ENCODE measurements at regions not wholly inside any gene's neighbourhood (a gene's known extent, or its start where the extent isn't known, plus 50 kb on each side); places are given as distances from the start of the nearest gene placed in this dataset.

- TF ChIP-seq SP1 (IDR thresholded peaks at IDR 0.05) (no peak), SUZ12 (IDR thresholded peaks at IDR 0.05) (no peak), FOXK2 (IDR thresholded peaks at IDR 0.05) (no peak), BHLHE40 (IDR thresholded peaks at IDR 0.05; ENCODE audit: borderline replicate concordance) (no peak), ARNT (IDR thresholded peaks at IDR 0.05) (no peak), ELF4 (IDR thresholded peaks at IDR 0.05) (no peak), PKNOX1 (IDR thresholded peaks at IDR 0.05) (no peak), FOXM1 (IDR thresholded peaks at IDR 0.05; ENCODE audit: borderline replicate concordance) (no peak), L3MBTL2 (conservative IDR thresholded peaks at IDR 0.05) (no peak)
These were observed 258.2 kb upstream of the SPOPL start for GRCh38 chr2:138243372-138243771.
